Effector memory CD8-positive, alpha-beta T cell (primary cell): ENCODE measurements at regions not wholly inside any gene's neighbourhood (a gene's known extent, or its start where the extent isn't known, plus 50 kb on each side); places are given as distances from the start of the nearest gene placed in this dataset.

Source experiments
- ATAC-seq: fragments of 150-1000 bp; cut with Tn5 transposase; replicated peaks from 2 replicates; pipeline ENCODE4 v1.10.0; 2021; ENCODE audit warnings: mild to moderate bottlenecking, moderate library complexity
- DNase-seq, 3 experiments: peaks; one replicate each; pipeline ENCODE4 v3.0.0; 2021
- H3K27ac Mint-ChIP-seq, 2 donors: one replicate each; pipeline ENCODE4 v1.8.0; 2022; ENCODE audit warnings: mild to moderate bottlenecking in 2 of 2, mixed read lengths in 2 of 2, moderate library complexity in 2 of 2
- H3K27me3 Mint-ChIP-seq, 2 donors: one replicate each; pipeline ENCODE4 v1.8.0; 2022; ENCODE audit warnings: mixed read lengths in 2 of 2
- H3K36me3 Mint-ChIP-seq: one replicate; pipeline ENCODE4 v1.8.0; 2022; ENCODE audit warnings: mild to moderate bottlenecking, moderate library complexity, mixed read lengths; ENCODE audit not compliant: insufficient read depth
- H3K4me1 Mint-ChIP-seq, 2 donors: one replicate each; pipeline ENCODE4 v1.8.0; 2022; ENCODE audit warnings: low read depth in 2 of 2, mixed read lengths in 2 of 2
- H3K4me3 Mint-ChIP-seq, 2 donors: one replicate each; pipeline ENCODE4 v1.8.0; 2022; ENCODE audit warnings: mild to moderate bottlenecking in 2 of 2, mixed read lengths in 2 of 2, moderate library complexity in 2 of 2
- H3K9me3 Mint-ChIP-seq, 2 donors: one replicate each; pipeline ENCODE4 v1.8.0; 2022; ENCODE audit warnings: mixed read lengths in 2 of 2

DNA sequence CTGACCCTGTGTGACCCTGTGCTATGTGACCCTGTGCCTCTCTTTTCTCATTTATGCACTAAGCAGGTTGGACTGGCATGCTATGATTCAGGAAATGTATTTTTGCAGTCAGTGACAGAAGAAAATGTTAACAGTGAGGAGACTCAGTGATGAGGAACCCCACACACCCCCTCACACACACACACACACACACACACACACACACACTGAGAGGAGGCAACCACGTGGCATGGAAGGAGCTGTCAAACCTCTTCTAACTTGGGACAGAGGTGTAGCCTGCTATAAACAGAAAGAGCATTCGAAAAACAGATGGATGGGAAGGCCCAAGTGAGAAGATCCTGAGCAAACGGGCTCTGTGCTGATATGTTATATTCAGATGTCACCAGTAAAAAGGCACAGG, 57.9 kb upstream of the GRIA1 start:
- H3K36me3 Mint-ChIP-seq: no peaks in the 10 kb centered on the region
- no peaks in the 10 kb centered on the region for H3K4me1 Mint-ChIP-seq
- no peaks in the 10 kb centered on the region for H3K9me3 Mint-ChIP-seq
- no peak overlapping the region for H3K27ac Mint-ChIP-seq
- DNase-seq (no peak), ATAC-seq (no peak)
- no peak overlapping the region for H3K4me3 Mint-ChIP-seq
- H3K27me3 Mint-ChIP-seq: peaks cover 0 to 10% of the 10 kb centered on the region in 2 donors

DNA sequence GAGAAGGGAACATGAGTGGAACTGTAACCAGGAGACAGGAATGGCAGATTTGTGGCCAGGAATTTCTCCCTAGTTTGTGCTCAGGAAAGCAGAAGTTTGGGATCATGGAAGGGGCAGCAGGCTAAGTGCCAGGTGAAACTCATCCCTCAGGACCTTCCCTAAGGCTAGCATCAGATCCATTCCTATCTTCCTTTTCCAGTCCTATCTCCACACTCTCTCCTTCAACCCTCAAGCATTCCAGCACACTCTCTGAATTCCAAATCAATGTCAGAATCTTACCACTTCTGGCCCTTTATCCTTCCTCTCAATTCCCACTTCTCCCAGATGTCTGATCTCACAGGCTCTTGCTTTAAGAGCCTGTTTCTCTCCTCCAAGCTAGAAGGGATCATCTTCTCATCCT, 53.2 kb upstream of the GRIA1 start:
- no peak overlapping the region for H3K27ac Mint-ChIP-seq
- ATAC-seq (no peak), DNase-seq (no peak)
- no peaks in the 10 kb centered on the region for H3K36me3 Mint-ChIP-seq
- H3K27me3 Mint-ChIP-seq: peaks cover 0 to 10% of the 10 kb centered on the region in 2 donors
- H3K9me3 Mint-ChIP-seq: no peaks in the 10 kb centered on the region
- no peaks in the 10 kb centered on the region for H3K4me1 Mint-ChIP-seq
- H3K4me3 Mint-ChIP-seq: no peak overlapping the region

DNA sequence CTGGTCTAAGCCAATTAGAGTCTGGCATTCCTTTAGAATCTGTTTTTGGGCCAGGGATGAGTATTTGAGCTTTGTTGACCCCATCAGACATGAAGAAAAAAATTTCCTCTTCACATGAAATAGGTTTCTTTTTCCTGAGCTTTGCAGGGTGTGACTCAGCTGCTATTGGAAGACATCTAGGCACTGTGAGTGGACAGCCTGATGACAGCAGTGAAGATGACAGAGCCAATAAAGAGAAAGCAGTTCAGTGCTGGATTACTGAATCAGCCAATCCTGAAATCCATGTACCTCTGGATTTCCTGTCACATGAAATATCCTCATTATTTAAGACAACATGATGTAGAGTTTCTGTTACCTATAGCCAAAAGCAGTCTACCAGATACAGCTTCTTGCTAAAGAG, 51.3 kb upstream of the GRIA1 start:
- ATAC-seq: no peak
- Mint-ChIP-seq H3K9me3 (no peaks in the 10 kb centered on the region), H3K36me3 (no peaks in the 10 kb centered on the region), H3K4me3 (no peak overlapping the region), H3K27ac (no peak overlapping the region), H3K4me1 (no peaks in the 10 kb centered on the region), H3K27me3 (peaks cover 0 to 1% of the 10 kb centered on the region in 2 donors)
- DNase-seq: no peak
